ENCODE measurements at regions not wholly inside any gene's neighbourhood (a gene's known extent, or its start where the extent isn't known, plus 50 kb on each side); places are given as distances from the start of the nearest gene placed in this dataset.

DNA sequence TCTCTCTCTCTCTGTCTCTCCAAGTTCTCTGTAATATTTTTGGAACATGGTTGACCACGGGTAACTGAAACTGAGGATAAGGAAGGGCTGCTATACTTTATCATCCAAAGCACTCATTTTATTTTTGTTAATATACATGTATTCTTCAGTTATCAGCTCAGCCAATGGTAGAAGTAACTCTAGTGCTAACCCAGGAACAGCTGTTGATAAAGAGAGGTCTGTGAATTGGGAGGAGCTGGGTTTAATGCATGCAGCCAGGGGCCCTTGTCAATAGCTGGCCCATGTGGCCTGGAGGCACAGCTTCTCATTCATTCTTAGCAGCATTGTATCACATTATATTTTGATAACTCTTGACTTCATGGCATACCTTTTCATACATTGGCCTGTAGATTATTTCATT, 401.6 kb downstream of the EPHA4 start:
- DNase-seq: no peak

DNA sequence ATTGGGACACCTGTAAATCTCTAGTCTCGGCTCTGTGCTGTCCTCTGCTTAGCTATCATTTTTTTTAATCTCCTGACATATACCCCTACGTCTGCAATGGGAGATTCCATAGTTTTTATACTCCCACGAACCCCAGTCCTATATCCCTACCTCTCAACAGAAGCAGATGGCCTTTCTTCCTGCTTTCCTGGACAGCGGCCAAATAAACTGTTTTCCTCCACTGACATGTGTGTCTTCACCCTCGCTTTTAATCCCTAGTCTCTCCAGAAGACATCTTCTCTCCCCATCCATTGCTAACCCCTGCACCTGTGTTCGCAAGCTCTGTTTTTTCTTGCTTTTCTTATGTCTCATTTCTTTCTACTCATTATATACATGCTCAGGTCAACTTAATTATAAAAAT, 395.4 kb downstream of the EPHA4 start:
- no peak for DNase-seq

DNA sequence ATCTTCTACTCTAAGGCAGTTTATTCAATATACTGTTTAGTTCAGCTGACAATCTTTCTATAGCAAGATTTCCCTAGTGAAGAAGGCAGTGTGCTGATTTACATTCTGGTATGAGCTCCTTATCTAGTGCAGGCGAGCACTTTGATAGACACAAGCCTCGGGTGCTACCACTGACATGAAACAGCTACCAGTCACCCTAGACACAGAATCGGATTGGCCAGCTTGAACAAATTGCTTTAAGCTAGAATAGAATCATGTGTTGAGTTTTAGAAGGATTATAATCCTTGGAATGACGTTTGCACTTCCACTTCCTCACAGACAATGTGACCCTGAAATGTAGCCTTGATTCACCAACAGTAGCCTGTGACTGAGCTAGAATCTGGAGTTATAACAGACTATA, 394.0 kb downstream of the EPHA4 start:
- no peak for DNase-seq

DNA sequence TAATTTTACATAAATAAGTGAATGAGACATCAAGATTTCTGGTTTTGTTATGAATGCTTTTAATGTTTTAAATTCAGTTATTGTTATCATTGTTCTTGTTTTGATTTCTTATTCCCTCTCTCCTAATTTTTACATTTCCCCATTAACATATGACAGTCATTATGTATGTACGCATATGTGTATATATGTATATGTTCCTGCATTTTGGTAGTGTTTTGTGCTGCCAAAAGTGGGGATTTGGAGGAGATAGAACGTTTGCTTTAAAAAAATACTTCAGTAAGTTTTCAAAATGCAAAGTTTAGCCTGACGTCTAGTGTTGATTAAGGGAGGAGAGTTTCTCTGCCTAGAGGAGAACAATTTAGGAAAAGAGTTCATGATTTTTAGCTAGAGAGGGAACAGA, 385.2 kb downstream of the EPHA4 start:
- DNase-seq: no peak

DNA sequence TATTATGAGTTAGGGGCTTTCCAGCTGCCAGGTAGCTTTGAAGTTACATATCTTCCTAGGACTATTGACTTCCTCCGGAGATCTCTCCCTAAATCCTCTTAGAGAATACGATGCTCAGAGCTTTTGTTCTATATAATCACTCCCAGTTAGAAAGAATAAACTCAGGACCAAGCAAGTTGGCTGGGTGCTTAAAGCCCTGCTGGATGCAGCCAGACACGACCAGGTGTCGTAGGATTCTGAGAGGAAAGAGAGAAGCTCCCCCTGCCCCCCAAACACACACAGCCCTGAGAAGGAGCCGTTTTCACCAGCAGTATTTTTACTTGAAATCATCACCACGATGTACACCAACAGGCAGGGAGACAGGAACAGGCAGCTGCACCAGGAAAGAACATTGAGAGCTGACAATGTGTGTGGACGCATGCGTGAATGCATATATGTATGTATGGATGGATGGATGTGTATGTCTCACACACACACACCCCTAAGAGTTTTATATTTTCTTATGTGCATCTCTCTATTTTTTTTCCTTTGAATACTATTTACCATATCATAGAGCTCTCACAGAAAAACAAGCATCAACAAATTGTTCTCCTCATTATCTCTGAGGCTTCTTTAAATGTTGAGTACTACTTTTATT, 382.6 kb downstream of the EPHA4 start:
- peak in 2 of 58 donors; percentile 1 to 2 for DNase-seq

DNA sequence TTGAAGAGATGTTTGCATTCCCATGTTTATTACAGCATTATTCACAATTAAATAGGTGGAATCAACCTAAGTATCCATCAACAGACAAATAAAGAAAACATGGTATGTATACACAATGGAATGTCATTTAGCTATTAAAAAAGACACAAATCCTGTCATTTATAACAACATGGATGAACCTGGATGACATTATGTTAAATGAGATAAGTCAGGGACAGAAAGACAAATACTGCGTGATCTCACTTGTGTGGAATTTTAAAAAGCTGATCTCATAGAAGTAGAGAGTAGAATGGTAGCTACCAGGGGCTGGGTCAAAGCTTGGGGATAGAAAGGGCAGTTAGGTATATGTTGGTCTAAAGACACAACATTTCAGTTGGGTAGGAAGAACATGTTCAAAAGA, 376.3 kb downstream of the EPHA4 start:
- DNase-seq: no peak

DNA sequence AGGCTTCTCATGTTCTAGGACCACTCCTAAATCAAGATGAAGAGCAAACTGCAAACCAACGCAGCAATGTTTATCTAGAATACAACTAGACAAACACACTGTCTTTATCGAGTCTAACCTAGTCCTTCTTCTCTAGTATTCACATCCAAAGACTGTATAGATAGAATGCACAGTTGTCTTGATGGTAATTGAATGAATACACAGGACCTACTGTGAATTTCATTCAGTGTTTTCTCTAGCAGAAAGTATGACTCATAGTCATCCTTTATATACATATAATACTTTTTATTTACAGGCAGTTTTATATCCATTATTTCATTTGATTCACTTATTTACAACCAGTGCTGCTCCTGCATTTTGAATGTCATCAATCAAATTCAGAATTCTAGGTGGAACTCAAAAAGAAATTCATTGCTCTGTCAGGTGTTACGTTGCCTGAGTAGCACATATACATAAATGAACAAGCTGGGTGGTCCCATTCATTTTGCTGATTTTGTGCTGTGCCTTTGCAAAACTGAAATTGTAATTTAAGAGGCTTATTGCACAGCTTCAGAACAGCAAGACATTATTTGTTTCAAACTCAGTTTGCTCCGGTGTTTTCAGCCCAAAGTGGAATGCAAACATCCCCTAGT, 374.8 kb downstream of the EPHA4 start:
- DNase-seq: no peak

DNA sequence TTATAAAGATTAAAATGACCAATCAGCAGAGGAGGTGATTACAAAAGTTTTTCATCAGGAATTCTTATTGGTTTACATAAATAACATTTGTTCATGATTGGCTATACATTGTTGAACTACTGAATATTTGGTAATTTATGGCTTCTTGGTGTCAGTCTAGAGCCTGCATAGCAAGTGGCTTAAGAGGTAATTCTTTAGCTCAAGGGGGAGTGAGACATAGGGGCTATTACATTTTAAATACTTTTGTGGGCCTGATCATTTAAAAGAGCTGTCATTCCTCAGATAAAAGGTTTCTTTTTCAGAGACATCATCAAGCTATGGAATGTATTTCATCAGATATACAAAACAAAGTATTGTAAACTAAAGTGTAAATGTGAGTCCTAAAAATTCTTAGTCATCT, 373.8 kb downstream of the EPHA4 start:
- DNase-seq: no peak

DNA sequence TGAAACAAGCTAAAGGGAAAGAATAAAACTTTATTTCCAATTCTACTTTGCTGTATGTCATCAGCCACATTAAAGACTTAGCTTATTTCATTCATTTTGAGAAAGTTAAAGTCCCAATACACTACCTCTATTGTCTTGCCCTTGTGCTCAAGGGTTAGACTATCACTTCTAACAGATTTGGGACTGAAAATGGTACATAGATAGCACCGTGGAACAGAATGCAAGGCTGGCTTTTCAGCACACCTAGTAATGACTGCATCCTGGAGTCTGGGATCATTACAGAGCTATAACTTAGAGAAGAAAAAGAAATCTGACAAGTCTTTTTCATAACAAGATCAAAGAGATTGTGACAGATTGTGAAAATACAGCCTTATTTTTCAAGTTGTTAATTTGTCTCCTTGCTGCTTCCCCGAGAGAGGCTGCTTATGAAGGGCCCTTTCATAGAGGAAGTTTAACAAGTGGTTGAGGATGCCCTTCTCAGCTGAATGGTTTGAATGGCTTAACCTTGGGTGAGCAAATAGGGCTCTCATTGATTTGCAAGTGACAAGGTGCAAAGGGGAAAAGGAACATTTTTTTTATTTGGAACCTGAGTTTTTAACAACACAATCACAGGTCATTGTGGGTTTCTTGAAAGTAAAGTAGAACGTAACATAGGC, 371.8 kb downstream of the EPHA4 start:
- DNase-seq: no peak

DNA sequence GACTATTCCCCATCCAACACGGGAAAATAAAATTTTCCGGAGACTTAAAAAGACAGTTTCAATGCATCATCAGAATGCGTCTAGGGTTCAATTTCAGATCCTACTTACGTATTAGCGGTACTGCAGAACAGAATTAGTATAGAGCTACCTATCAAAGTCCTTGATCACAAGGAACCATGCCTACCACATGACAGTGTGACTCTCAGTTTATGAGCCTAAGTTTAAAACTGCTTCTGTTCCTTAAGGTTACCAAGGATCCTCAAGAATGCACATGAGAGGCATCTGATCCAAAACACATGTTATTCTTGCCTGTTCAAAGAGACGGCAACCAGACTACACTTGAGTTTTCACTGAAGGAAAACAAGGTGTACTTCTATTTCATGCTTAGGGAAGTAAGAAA, 369.7 kb downstream of the EPHA4 start:
- DNase-seq: no peak

DNA sequence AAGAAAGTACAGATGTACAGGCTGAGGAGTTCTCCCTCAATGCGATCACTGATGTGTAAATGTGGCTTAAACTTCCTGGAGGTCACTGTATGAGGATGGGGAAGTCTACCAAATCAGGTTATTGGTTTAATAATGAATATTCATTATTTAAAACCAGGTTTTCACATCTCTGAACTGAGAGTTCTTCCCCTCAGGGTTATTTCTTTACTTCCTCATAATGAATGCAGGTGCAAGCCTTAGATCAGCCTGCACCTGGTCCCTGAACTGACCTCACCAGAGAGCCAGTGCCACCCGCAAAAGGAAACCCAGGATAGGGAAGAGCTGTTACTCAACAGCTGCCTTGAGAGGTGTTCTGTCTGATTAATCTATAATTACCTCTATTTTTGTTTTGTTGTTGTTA, 369.0 kb downstream of the EPHA4 start:
- DNase-seq: no peak

DNA sequence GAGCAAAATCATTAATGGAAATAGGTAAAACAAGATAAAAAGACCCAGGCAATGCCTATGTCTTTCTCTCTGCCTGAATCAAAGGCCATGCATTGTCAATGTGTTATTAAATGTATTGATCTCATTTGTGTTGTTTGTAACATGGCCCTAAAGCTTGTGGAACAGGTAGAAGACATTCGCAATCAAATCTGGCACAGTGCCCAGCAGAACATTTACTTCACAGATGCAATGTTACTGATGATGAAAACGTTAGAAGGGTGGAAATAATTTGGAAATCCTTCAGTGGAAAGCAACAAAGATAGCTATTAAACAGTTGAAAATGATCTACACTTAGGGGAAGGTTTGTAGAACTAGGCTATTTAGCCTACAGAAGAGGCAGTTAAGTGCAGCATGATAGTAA, 368.2 kb downstream of the EPHA4 start:
- DNase-seq: no peak

DNA sequence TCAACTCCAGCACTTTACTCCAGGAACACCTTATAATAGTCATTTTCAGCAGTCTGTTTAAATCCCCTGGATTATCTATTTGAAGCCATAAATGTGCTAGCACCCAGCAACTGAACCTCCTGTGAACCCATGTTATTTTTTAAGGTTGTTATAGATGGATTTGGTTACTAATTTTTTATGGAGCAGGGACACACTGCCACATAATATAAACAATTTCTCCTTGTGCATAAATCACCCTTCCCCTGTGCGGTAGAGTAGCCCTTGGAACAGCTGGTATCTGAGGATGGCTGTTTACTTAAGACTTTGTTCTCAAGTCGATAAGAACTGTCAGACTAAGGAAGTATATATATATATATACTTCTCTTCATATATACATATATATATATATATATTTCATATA, 367.4 kb downstream of the EPHA4 start:
- no peak for DNase-seq

DNA sequence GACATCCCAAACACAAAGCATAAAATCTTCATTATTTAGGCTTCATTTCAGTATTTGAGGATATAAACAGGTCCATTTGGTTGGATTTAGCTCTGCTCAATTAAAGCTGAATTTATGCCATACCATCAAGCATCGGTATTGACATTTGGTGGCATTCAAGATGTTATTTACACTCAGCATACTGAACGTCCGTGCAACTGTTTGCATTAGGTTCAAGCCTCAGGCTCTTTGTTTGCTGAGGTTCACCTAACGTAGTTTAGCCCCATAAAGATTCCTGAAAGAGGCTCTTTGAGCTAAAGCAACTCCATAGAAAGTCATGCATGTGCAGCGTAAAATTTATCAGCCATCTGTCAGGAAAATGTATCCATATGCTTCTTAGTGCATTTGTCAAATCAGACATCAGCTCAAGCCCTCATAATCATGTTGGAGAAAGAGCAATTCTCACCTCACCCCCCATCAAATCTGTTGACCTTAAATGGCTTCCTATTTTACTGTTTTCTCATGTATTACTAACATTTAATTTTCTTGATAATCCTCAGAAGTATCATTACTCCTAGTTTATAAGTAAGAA, 366.9 kb downstream of the EPHA4 start:
- no peak for DNase-seq

DNA sequence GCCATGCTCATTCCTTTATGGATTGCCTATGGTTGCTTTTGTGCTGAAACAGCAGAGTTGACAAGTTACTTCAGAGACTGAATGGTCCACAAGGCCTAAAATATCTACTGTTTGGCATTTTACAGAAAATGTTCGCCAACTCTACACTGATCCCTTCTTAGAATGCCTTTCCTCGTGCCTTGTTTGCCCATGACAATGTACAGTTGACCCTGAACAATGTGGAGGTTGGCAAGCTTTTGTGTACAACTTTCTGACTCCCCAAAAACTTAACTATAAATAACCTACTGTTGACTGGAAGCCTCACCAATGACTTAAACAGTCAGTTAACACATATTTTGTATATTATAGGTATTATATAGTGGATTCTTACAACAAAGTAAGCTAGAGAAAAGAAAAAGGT, 361.4 kb downstream of the EPHA4 start:
- DNase-seq: no peak

DNA sequence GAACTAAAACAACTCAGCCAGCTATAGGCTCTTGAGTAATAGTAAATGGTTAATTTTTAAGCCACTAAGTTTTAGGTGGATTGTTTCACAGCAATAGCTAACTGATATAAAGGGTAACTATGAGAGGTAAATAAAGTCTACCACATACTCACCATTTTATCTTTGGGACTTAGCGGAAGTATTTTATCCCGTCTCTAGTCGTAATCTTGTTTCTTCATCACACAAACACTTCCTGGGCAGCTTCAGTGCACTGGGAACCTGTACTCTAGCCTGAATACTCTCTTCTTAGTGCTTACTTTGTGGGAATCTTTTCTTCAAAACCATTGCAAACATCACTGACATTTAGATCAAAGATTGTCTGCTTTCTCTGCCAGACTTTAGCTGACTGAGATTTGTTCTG, 360.5 kb downstream of the EPHA4 start:
- no peak for DNase-seq

DNA sequence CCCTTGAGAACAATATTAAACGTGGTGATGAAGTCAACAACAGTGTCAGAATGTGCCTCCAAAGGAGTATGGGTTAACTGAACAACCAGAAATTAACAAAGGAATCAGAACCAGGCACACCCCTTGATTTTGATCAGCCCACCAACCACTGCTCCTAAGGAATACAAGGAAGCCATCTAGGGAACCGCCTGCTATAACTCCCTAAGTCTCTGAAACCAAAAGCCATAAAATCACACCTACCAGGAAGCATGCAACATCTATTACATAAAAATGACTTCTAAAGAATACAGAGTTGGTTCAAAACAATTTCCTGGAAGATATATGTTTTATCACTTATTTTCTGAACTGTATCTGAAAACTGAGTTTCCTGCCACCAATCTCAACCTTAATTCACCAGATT, 360.0 kb downstream of the EPHA4 start:
- no peak for DNase-seq

DNA sequence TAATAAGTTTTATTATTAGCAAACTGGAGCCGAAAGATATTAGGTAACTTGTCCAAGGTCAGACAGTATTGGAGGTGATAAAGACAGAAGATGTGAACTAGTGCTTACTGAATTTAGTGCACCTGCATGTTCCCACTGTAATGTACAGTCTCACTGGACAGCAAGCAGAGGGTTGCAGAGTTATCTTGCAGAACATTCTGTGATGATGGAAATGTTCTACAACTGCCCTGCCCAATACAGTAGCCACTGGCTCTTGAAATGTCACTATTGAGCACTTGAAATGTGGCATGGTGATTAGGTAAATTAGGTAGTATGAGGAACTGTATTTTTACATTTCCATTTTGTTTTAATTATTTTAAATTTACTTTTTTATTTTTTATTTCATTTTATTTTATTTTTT, 356.6 kb downstream of the EPHA4 start:
- no peak for DNase-seq

DNA sequence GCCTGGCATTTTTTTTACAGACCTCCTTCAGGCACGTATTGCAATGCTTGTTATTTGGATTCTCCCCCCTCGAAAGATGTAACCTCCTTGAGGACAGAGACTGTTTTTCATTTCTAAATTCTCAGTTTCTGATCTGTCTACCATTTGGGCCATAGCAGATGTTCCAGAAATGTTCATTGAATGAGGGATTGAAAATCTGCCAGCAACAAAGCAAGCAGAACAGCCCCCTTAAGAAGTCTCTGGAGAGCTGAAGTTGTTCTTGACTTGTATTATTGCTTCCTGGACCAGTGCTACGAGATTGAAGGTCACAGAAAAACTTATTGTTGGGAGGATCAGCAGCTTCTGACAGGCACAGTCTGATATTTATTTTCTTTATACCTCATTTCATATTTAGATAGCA, 355.5 kb downstream of the EPHA4 start:
- no peak for DNase-seq

DNA sequence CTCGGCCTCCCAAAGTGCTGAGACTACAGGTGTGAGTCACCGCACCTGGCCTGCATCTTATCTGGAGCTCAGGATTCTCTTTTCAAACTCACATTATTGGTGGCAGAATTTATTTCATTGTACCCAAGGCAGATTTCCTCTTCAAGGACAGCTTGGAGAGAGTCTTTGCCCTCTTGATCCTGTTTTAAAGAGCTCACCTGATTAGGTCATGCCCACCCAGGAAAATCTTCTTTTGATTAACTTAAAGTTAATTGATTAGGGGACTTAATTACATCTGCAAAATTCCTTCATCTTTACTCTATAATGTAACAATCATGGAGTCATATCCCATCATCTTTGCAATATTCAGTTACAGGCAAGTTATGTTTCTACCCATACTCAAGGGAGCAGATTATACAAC, 346.4 kb downstream of the EPHA4 start:
- DNase-seq: no peak

DNA sequence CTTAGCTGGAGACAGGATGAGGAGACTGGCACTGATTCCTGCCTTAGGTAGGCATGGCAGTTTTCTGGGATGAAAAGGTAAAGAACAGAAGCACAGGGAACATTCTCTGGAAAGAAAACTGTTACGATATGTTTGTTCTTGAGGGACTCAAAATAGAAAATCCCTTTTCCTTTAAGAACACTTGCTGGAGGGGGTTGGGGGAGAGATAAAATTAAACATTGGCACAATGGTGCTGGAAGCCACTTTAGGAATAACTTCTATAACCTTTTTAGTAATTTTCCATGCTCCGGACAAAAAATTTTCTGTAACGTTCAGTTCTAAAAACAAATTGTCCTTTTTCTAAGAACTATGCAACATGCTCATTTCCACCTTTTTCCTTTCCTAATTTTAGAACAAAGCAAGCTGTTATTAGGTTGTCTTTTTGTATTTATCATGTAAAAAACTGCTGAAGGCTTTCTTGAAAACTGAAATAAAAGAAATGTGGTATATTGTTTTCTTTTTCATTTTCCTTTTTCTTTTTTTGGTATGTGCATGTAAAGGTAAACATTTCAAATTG, 343.8 kb downstream of the EPHA4 start:
- no peak for DNase-seq

DNA sequence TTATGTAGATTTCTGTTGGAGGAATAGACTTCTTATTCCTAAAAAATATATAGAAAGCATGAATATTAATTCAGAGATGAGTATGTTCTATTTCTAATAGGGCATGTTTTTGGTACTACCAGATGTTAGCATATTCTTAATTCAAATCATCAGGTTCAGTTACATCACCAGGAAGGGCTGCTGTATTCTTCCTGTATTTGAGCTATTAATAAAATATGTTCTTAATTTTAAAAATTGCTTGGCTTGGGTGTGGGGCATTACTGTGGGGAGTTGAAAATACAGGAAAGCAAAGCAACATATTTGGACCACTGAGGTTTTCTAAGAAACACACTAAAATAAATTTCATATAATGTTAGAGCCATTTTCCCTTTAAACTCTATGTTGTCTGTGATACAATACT, 343.0 kb downstream of the EPHA4 start:
- no peak for DNase-seq

DNA sequence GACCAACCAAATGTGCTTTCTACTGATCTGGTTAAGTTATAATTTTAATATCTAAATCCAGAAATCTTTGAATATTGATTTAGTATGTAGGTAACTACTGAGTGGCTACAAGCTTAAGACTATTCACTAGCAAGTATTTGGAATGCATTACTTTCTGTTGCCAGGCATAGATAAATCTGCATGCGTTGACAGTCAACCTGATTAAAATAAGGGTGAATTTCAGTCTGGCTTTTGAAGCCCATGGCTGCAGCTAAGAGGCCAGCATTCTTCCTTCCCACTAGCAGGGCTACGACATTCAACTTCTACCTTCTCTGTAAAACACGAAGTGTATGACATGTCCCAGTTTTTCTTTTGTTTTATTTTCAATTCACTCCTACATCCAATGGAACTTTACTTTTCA, 340.6 kb downstream of the EPHA4 start:
- DNase-seq: no peak
